Mesenchymal stem cell (in vitro differentiated cells and primary cell): ENCODE measurements at regions not wholly inside any gene's neighbourhood (a gene's known extent, or its start where the extent isn't known, plus 50 kb on each side); places are given as distances from the start of the nearest gene placed in this dataset.

Source experiments
- DNase-seq: peaks from one replicate; pipeline ENCODE4 v3.0.0-alpha.2; 2013
- H2AFZ ChIP-seq: one replicate; pipeline ENCODE4 v1.6.1; 2013; ENCODE audit warnings: low read depth, mild to moderate bottlenecking, control low read depth, inconsistent platforms, low read length, moderate library complexity
- H2AK5ac ChIP-seq: 2 replicates; pipeline ENCODE4 v1.6.1; 2013; ENCODE audit warnings: low read length, moderate library complexity, mild to moderate bottlenecking, inconsistent platforms; ENCODE audit not compliant: severe bottlenecking
- H2BK120ac ChIP-seq: one replicate; pipeline ENCODE4 v1.6.1; 2013; ENCODE audit warnings: low read depth, mild to moderate bottlenecking, inconsistent platforms, low read length, moderate library complexity
- H2BK12ac ChIP-seq, 2 experiments: one replicate each; pipeline ENCODE4 v1.6.1; 2013; ENCODE audit warnings: inconsistent platforms in 2 of 2, low read length in 2 of 2, mild to moderate bottlenecking in 2 of 2, moderate library complexity in 2 of 2, control low read depth in 1 of 2
- H2BK15ac ChIP-seq: one replicate; pipeline ENCODE4 v1.6.1; 2013; ENCODE audit warnings: mild to moderate bottlenecking, low read depth, inconsistent platforms; ENCODE audit not compliant: poor library complexity, severe bottlenecking
- H2BK5ac ChIP-seq: 2 replicates; pipeline ENCODE4 v1.6.1; 2013; ENCODE audit warnings: low read depth, mild to moderate bottlenecking, low read length, control low read depth, inconsistent platforms; ENCODE audit not compliant: poor library complexity, severe bottlenecking
- H3K14ac ChIP-seq, 2 experiments: one replicate each; pipeline ENCODE4 v1.6.1; 2013; ENCODE audit warnings: inconsistent platforms in 2 of 2, low read length in 2 of 2, control low read depth in 1 of 2, mild to moderate bottlenecking in 1 of 2, moderate library complexity in 1 of 2
- H3K18ac ChIP-seq, 2 experiments: one replicate each; pipeline ENCODE4 v1.6.1; 2013; ENCODE audit warnings: inconsistent platforms in 2 of 2, low read length in 2 of 2, control low read depth in 1 of 2, low read depth in 1 of 2, mild to moderate bottlenecking in 1 of 2
- H3K23ac ChIP-seq, 2 experiments: one replicate each; pipeline ENCODE4 v1.6.1; 2013; ENCODE audit warnings: inconsistent platforms in 2 of 2, low read length in 2 of 2, mild to moderate bottlenecking in 2 of 2, moderate library complexity in 2 of 2, control low read depth in 1 of 2
- H3K27ac ChIP-seq: 2 replicates; pipeline ENCODE4 v1.5.1; 2013; ENCODE audit warnings: mild to moderate bottlenecking, moderate library complexity, low read length, control low read depth, inconsistent platforms; ENCODE audit not compliant: poor library complexity, severe bottlenecking
- H3K27me3 ChIP-seq, 2 experiments: 2 replicates each; pipeline versions ENCODE4 v1.6.1 to v1.7.0; 2013; ENCODE audit warnings: low read length in 2 of 2, mild to moderate bottlenecking in 2 of 2, moderate library complexity in 2 of 2, control low read depth in 1 of 2, inconsistent platforms in 1 of 2; ENCODE audit not compliant: control insufficient read depth in 1 of 2, insufficient read depth in 1 of 2
- H3K36me3 ChIP-seq, 2 experiments: 2 replicates each; pipeline versions ENCODE4 v1.6.1 to v1.7.0; 2013; ENCODE audit warnings: low read length in 2 of 2, control low read depth in 1 of 2, inconsistent platforms in 1 of 2, low read depth in 1 of 2, mild to moderate bottlenecking in 1 of 2; ENCODE audit not compliant: insufficient read depth in 2 of 2, control insufficient read depth in 1 of 2
- H3K4ac ChIP-seq, 2 experiments: one replicate each; pipeline ENCODE4 v1.6.1; 2013; ENCODE audit warnings: inconsistent platforms in 2 of 2, low read length in 2 of 2, mild to moderate bottlenecking in 2 of 2, moderate library complexity in 2 of 2, control low read depth in 1 of 2, low read depth in 1 of 2
- H3K4me1 ChIP-seq: 2 replicates; pipeline ENCODE4 v1.6.1; 2013; ENCODE audit warnings: low read depth, low read length, control low read depth; ENCODE audit not compliant: control insufficient read depth, insufficient read depth
- H3K4me2 ChIP-seq: 2 replicates; pipeline ENCODE4 v1.6.1; 2013; ENCODE audit warnings: low read length, mild to moderate bottlenecking, inconsistent platforms; ENCODE audit not compliant: poor library complexity, severe bottlenecking
- H3K4me3 ChIP-seq, 2 experiments: 2 replicates each; pipeline versions ENCODE4 v1.5.1 to v1.7.0; 2013; ENCODE audit warnings: low read length in 2 of 2, mild to moderate bottlenecking in 2 of 2, control low read depth in 1 of 2, low read depth in 1 of 2; ENCODE audit not compliant: insufficient read depth in 1 of 2
- H3K79me1 ChIP-seq: replicated peaks from 2 replicates; pipeline ENCODE4 v1.6.1; 2013; ENCODE audit warnings: mild to moderate bottlenecking, control low read depth, low read length, inconsistent platforms; ENCODE audit not compliant: poor library complexity, severe bottlenecking
- H3K9ac ChIP-seq: 2 replicates; pipeline ENCODE4 v1.7.0; 2013; ENCODE audit warnings: mild to moderate bottlenecking, low read length, moderate library complexity
- H3K9me3 ChIP-seq: 2 replicates; pipeline ENCODE4 v1.7.0; 2013; ENCODE audit warnings: mild to moderate bottlenecking, low read length; ENCODE audit not compliant: control insufficient read depth
- H4K8ac ChIP-seq: one replicate; pipeline ENCODE4 v1.6.1; 2013; ENCODE audit warnings: inconsistent platforms, mild to moderate bottlenecking, low read length, moderate library complexity
- H4K91ac ChIP-seq: one replicate; pipeline ENCODE4 v1.6.1; 2013; ENCODE audit warnings: mild to moderate bottlenecking, low read length, inconsistent platforms
- WGBS: methylation state at CpG from one replicate; pipeline ENCODE4 v1.1.7; 2013; ENCODE audit warnings: mixed read lengths; 5-methylcytosine and 5-hydroxymethylcytosine counted together

DNA sequence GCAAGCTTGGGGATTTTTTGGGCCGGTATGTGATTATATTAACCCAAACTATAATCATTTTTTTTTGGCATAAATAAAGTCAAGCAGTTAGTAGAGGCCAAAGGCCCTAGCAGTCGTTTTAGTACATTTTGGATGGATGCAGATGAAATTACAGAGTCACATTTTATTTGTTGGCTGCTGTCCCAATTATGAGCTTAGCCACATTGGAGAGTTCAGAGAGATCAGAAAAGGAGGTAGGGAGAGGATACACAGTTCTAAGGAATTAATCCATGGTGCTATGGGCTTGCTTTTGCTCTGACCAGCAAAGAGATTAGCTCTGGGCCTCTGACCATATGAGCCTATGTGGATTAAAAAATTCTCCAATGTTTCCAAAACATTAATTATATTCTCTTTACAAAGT lies 395.1 kb downstream of the RAPGEF2 start:
- Histone ChIP-seq H3K27ac (no peak overlapping the region), H2BK120ac (no peak overlapping the region), H3K27me3 (no peaks in the 10 kb centered on the region), H3K9me3 (peaks cover 6% of the 10 kb centered on the region), H2BK12ac (no peak overlapping the region), H3K18ac (no peak overlapping the region), H3K23ac (no peak overlapping the region), H3K4me2 (no peak overlapping the region), H2AFZ (no peak overlapping the region), H3K36me3 (no peaks in the 10 kb centered on the region), H3K9ac (no peak overlapping the region), H3K4me3 (no peak overlapping the region), H2AK5ac (no peak overlapping the region), H2BK5ac (no peak overlapping the region), H3K14ac (no peak overlapping the region), H4K8ac (no peak overlapping the region), H3K4me1 (peaks cover 2% of the 10 kb centered on the region), H4K91ac (no peak overlapping the region), H3K79me1 (no peaks in the 10 kb centered on the region), H3K4ac (no peak overlapping the region), H2BK15ac (no peak overlapping the region)
- 43% methylated on average over 1 of the region's 2 CpGs for WGBS
- no peak for DNase-seq

DNA sequence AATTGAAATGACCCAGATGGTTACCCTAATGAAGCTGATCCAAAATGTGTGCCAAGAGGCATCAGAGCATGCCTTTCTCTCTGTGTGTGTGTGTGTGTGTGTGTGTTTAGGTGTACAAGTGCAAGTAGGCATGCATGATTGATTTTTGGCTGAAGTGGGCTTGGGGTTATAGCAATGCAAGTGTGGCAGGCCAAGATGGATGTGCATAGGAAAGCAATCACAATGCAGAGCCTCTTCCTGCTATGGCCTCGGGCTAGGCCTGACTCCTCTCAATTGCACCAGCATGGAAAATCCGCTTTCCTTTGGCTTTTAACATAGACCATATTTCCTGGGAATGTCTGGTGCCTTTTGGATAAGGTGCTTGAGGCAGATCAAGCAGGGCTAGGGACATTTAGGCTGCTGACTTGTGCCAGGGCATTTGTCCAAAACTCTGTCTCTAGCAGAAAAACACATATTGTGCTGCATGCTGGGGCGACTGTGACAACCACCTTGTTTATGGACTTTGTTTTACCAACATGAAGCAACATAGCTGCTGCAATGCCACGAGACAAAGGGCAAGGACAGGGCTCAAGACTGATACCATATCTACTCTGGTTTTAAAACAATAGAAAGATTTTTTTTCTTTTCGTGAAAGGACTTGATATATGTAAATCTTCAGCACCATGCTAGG lies 395.7 kb downstream of the RAPGEF2 start:
- Histone ChIP-seq H4K91ac (no peak overlapping the region), H2BK12ac (no peak overlapping the region), H4K8ac (no peak overlapping the region), H3K9me3 (peaks cover 1% of the 10 kb centered on the region), H2BK15ac (no peak overlapping the region), H3K4me1 (peaks cover 2% of the 10 kb centered on the region), H2AK5ac (no peak overlapping the region), H3K23ac (no peak overlapping the region), H3K14ac (no peak overlapping the region), H2AFZ (no peak overlapping the region), H3K9ac (no peak overlapping the region), H3K27ac (no peak overlapping the region), H2BK120ac (no peak overlapping the region), H3K4ac (no peak overlapping the region), H3K4me3 (no peak overlapping the region), H2BK5ac (no peak overlapping the region), H3K79me1 (no peaks in the 10 kb centered on the region), H3K18ac (no peak overlapping the region), H3K4me2 (no peak overlapping the region), H3K36me3 (no peaks in the 10 kb centered on the region), H3K27me3 (no peaks in the 10 kb centered on the region)
- DNase-seq = no peak
- WGBS = 85% methylated on average over 2 of the region's 5 CpGs

DNA sequence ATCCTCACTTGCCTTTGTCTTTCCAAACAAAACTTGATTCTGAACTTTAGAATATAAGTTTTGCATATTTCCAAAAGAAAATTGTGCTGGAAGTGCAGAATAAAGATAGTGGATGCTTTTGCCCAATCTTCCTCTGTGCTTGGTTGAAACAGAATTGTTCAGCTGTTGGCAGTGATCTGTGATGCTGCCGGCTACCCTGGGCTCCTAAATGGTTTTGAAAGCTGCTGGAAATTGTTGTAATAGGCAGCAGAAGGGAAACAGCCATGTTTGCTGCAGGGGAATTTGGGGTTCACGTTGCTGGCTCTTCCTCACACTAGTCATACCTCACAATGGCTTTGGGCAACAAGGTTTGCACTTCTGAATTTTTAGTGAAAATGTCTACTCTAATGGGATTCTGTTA lies 398.0 kb downstream of the RAPGEF2 start:
- no peak overlapping the region for H3K9ac ChIP-seq
- H3K4ac ChIP-seq = no peak overlapping the region
- no peaks in the 10 kb centered on the region for H3K27me3 ChIP-seq
- H3K23ac ChIP-seq = no peak overlapping the region
- no peak overlapping the region for H4K8ac ChIP-seq
- H3K4me2 ChIP-seq = no peak overlapping the region
- H2BK12ac ChIP-seq = no peak overlapping the region
- H2BK120ac ChIP-seq = no peak overlapping the region
- H3K79me1 ChIP-seq = no peaks in the 10 kb centered on the region
- no peak for DNase-seq
- H3K14ac ChIP-seq = no peak overlapping the region
- H4K91ac ChIP-seq = no peak overlapping the region
- H3K27ac ChIP-seq = no peak overlapping the region
- no peak overlapping the region for H2BK15ac ChIP-seq
- peaks cover 1% of the 10 kb centered on the region for H3K4me1 ChIP-seq
- WGBS = 100% methylated on average over 1 of the region's 2 CpGs
- no peak overlapping the region for H2AFZ ChIP-seq
- no peak overlapping the region for H2AK5ac ChIP-seq
- H3K4me3 ChIP-seq = no peak overlapping the region
- no peaks in the 10 kb centered on the region for H3K9me3 ChIP-seq
- H3K36me3 ChIP-seq = no peaks in the 10 kb centered on the region
- H3K18ac ChIP-seq = no peak overlapping the region
- no peak overlapping the region for H2BK5ac ChIP-seq

DNA sequence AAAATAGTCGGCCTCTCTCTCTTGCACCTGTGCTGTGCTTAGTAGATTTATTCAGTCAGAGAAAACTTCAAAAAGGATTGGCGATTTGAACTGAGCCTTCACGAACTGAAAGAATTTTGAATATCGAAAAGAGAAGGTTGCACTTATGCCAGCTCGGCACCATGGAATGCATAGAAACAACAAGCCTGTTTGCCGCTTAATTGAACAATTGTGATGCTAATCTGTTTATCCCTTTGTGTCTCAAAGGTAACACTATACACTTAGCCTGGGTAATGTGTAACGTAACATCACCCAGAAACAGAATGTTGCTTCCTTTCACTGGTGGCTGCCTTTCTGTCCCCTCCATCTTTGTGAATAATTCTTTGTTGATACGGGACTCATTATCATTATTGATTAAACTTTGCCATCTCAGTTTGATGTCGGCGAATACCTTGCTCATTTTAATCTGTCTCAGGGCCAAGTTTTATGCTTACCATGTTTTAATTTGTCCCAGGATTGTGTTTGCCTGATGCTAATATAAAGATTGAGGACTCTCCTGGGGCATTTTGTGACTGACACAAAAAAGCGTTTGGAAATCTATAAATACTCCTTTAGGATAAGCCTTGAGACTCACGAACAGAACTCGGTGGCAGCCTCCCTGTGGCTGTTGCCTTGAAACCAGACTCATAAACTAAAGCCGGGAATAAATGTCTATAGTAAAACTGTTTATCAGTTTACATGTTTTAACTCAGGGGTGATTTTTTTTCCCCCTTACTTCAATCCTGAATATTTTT lies 400.5 kb downstream of the RAPGEF2 start:
- Histone ChIP-seq H3K27me3 (no peaks in the 10 kb centered on the region), H3K4ac (no peak overlapping the region), H2AFZ (no peak overlapping the region)

More for the DNA sequence above, 400.5 kb downstream of the RAPGEF2 start:
- H3K9me3 ChIP-seq = no peaks in the 10 kb centered on the region
- H3K4me2 ChIP-seq = no peak overlapping the region
- no peak overlapping the region for H2BK12ac ChIP-seq
- no peak overlapping the region for H2BK15ac ChIP-seq
- H3K23ac ChIP-seq = no peak overlapping the region
- WGBS = 61% methylated on average over 13 of the region's 14 CpGs
- H3K36me3 ChIP-seq = no peaks in the 10 kb centered on the region
- no peak overlapping the region for H3K4me3 ChIP-seq
- no peaks in the 10 kb centered on the region for H3K79me1 ChIP-seq
- peaks cover 1% of the 10 kb centered on the region for H3K4me1 ChIP-seq
- no peak overlapping the region for H3K27ac ChIP-seq
- peak overlapping the region in 1 of 2 experiments; percentile 6 for H3K14ac ChIP-seq
- no peak overlapping the region for H3K9ac ChIP-seq
- no peak overlapping the region for H2AK5ac ChIP-seq
- DNase-seq = no peak
- H2BK5ac ChIP-seq = no peak overlapping the region
- H3K18ac ChIP-seq = no peak overlapping the region
- H4K91ac ChIP-seq = no peak overlapping the region
- H4K8ac ChIP-seq = no peak overlapping the region
- peak overlapping the region; percentile 34 for H2BK120ac ChIP-seq
